Left lung (tissue), 4 donors: ENCODE measurements at regions not wholly inside any gene's neighbourhood (a gene's known extent, or its start where the extent isn't known, plus 50 kb on each side); places are given as distances from the start of the nearest gene placed in this dataset.

Experiments used
- ATAC-seq: fragments of 200-7000 bp; cut with Tn5 transposase; one replicate; pipeline ENCODE4 v1.9.1; 2020; ENCODE audit warnings: moderate library complexity
- DNase-seq, 4 donors: peaks; one replicate each; pipeline ENCODE4 v3.0.0-alpha.2; 2013 to 2020
- H3K27ac ChIP-seq, 2 donors: fragments of 200-600 bp; sonication (generic) in 1 of 2; one replicate each; pipeline versions ENCODE4 v1.5.0 to v1.8.0; 2020 to 2021
- H3K27me3 ChIP-seq, 2 donors: fragments of 200-600 bp; sonication (generic) in 1 of 2; one replicate each; pipeline versions ENCODE4 v1.5.0 to v1.8.0; 2020 to 2021
- H3K36me3 ChIP-seq, 2 donors: fragments of 200-600 bp; sonication (generic) in 1 of 2; one replicate each; pipeline versions ENCODE4 v1.5.0 to v1.8.0; 2020 to 2021
- H3K4me1 ChIP-seq, 2 donors: fragments of 200-600 bp; one replicate each; pipeline ENCODE4 v1.8.0; 2021
- H3K4me3 ChIP-seq, 2 donors: fragments of 200-600 bp; sonication (generic) in 1 of 2; one replicate each; pipeline versions ENCODE4 v1.5.0 to v1.8.0; 2020 to 2021; ENCODE audit warnings: mild to moderate bottlenecking in 1 of 2
- H3K9me3 ChIP-seq, 2 donors: fragments of 200-600 bp; sonication (generic) in 1 of 2; one replicate each; pipeline versions ENCODE4 v1.5.0 to v1.8.0; 2020 to 2021
- intact Hi-C, 2 donors: fragments of 100-400 bp; cut with DNase I; formaldehyde crosslinking; loops; one replicate each; pipeline versions ENCODE4 v1.11.2 to v1.14.2; 2022
- TF ChIP-seq, protein P1 (sequence below), 2 donors: fragments of 200-600 bp; sonication (generic) in 1 of 2; IDR thresholded peaks; one replicate each; pipeline versions ENCODE4 v1.5.0 to v1.8.0; 2021; ENCODE audit warnings: antibody characterized with exemption in 2 of 2
- donor health status: DM: no; HTN: yes; CAD: no.
- donor health status: DM: no; HTN: no; CAD: no.

DNA sequence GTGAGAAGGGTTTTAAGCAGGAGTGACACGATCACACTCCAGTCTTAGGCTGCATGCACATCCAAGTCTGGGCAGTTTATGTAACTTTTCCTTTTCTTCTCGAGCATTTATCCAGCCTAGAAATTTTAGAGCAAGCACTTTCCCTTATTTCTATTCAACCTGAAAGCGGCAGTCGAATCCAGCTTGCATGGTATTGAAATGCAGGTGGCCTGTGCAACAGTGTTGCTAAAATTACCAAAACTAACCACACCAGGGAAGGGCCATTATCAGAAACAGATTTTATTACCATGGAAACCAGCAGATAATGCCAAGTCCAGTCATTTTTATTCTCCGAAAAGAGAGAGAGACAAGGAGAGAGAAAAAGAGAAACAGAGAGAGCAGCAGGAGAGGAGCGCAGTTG, 179.9 kb upstream of the ZC3H12A start:
- DNase-seq, result no peak
- no peaks in the 10 kb centered on the region for H3K36me3 ChIP-seq
- ATAC-seq, result no peak
- no peak overlapping the region for H3K4me3 ChIP-seq
- H3K27me3 ChIP-seq, result peaks cover 0 to 78% of the 10 kb centered on the region in 2 donors
- intact Hi-C loops, result no loop called here
- no peaks in the 10 kb centered on the region for H3K9me3 ChIP-seq
- TF ChIP-seq, protein P1, sequence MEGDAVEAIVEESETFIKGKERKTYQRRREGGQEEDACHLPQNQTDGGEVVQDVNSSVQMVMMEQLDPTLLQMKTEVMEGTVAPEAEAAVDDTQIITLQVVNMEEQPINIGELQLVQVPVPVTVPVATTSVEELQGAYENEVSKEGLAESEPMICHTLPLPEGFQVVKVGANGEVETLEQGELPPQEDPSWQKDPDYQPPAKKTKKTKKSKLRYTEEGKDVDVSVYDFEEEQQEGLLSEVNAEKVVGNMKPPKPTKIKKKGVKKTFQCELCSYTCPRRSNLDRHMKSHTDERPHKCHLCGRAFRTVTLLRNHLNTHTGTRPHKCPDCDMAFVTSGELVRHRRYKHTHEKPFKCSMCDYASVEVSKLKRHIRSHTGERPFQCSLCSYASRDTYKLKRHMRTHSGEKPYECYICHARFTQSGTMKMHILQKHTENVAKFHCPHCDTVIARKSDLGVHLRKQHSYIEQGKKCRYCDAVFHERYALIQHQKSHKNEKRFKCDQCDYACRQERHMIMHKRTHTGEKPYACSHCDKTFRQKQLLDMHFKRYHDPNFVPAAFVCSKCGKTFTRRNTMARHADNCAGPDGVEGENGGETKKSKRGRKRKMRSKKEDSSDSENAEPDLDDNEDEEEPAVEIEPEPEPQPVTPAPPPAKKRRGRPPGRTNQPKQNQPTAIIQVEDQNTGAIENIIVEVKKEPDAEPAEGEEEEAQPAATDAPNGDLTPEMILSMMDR (IDR thresholded peaks at IDR 0.05), result no peak
- no peaks in the 10 kb centered on the region for H3K4me1 ChIP-seq
- H3K27ac ChIP-seq, result no peak overlapping the region

DNA sequence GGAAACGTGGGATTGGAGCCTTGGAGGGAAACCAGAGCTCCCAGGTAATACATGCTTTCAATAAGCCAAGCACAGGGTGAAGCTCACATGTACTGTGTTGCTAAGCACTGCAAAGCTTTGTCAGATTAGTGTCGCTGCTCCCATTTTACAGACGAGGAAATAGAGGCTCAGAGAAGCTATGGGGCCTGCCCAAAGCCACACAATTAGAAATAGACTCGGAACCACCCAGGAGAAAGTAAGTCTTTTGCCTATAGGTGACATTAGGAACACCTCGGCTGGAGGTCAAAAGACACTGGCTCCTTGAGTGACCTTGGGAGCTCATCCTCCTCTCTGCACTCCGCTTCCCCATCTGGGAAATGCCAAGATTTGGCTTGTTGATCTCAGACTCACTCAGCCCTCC, 175.6 kb upstream of the ZC3H12A start:
- DNase-seq, result no peak
- Histone ChIP-seq H3K4me3 (no peak overlapping the region), H3K27ac (no peak overlapping the region), H3K36me3 (no peaks in the 10 kb centered on the region), H3K27me3 (peaks cover 0 to 95% of the 10 kb centered on the region in 2 donors), H3K4me1 (no peaks in the 10 kb centered on the region), H3K9me3 (no peaks in the 10 kb centered on the region)
- intact Hi-C loops, result no loop called here
- ATAC-seq, result no peak
- TF ChIP-seq, protein P1 (IDR thresholded peaks at IDR 0.05), result no peak

DNA sequence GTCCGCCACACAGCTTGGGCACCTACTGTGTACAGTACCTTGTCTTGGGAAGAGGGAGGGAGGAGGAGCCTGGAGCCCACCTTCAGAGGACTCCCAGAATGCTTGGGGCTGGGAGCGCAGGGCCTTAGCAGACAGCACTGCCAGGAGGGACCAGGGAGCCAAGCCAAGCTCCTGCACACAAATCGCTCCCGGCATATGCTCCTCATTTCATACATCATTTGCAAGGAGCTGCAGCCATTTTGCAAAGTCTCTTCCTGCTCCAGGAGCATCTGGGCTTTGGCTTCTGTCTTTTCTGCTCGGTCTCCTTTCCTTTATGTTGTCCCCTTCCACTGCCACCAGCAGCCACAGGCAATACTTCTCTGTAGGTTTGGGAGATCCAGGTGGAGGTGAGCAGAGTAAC, 175.2 kb upstream of the ZC3H12A start:
- TF ChIP-seq, protein P1 (IDR thresholded peaks at IDR 0.05), result no peak
- H3K27ac ChIP-seq, result no peak overlapping the region
- DNase-seq, result no peak

GRCh38 chr1:37303884-37304574, 170.4 kb upstream of the ZC3H12A start:
- DNase-seq (no peak), ATAC-seq (no peak)
- Histone ChIP-seq H3K36me3 (no peaks in the 10 kb centered on the region), H3K4me3 (no peak overlapping the region), H3K4me1 (no peaks in the 10 kb centered on the region), H3K9me3 (no peaks in the 10 kb centered on the region), H3K27ac (no peak overlapping the region), H3K27me3 (peaks cover 0 to 63% of the 10 kb centered on the region in 2 donors)
- intact Hi-C loops, result no loop called here
- TF ChIP-seq, protein P1 (IDR thresholded peaks at IDR 0.05), result no peak

More for the DNA sequence above, 175.2 kb upstream of the ZC3H12A start:
- ATAC-seq, result no peak
- peaks cover 0 to 90% of the 10 kb centered on the region in 2 donors for H3K27me3 ChIP-seq
- H3K9me3 ChIP-seq, result no peaks in the 10 kb centered on the region
- H3K36me3 ChIP-seq, result no peaks in the 10 kb centered on the region
- H3K4me3 ChIP-seq, result no peak overlapping the region
- no peaks in the 10 kb centered on the region for H3K4me1 ChIP-seq
- intact Hi-C loops, result no loop called here

GRCh38 chr1:37305108-37305507, 169.3 kb upstream of the ZC3H12A start:
- no peaks in the 10 kb centered on the region for H3K36me3 ChIP-seq
- ATAC-seq (no peak), DNase-seq (no peak)
- intact Hi-C loops, result no loop called here
- H3K27ac ChIP-seq, result no peak overlapping the region
- no peaks in the 10 kb centered on the region for H3K9me3 ChIP-seq
- peaks cover 0 to 63% of the 10 kb centered on the region in 2 donors for H3K27me3 ChIP-seq
- no peaks in the 10 kb centered on the region for H3K4me1 ChIP-seq
- TF ChIP-seq, protein P1 (IDR thresholded peaks at IDR 0.05), result no peak
- H3K4me3 ChIP-seq, result no peak overlapping the region
